Smooth muscle cell (in vitro differentiated cells): ENCODE measurements at regions not wholly inside any gene's neighbourhood (a gene's known extent, or its start where the extent isn't known, plus 50 kb on each side); places are given as distances from the start of the nearest gene placed in this dataset.

Source experiments
- DNase-seq: peaks from one replicate; lab custom pipeline; 2025; ENCODE audit not compliant: unreplicated experiment; lab: John Stamatoyannopoulos, UW
- H2AFZ ChIP-seq: fragments of 200-600 bp; sonication (generic); 2 replicates; pipeline ENCODE4 v1.6.0; 2016; ENCODE audit warnings: antibody characterized with exemption, low read depth, mild to moderate bottlenecking
- H3F3A ChIP-seq: fragments of 200-600 bp; sonication (generic); 2 replicates; pipeline ENCODE4 v1.6.0; 2017; ENCODE audit warnings: antibody characterized with exemption, low read depth
- H3K27ac ChIP-seq: fragments of 200-600 bp; sonication (generic); 2 replicates; pipeline ENCODE4 v1.5.1; 2016; ENCODE audit warnings: low read depth, mild to moderate bottlenecking
- H3K27me3 ChIP-seq: fragments of 200-600 bp; sonication (generic); 2 replicates; pipeline ENCODE4 v1.6.1; 2016; ENCODE audit warnings: low read depth, mild to moderate bottlenecking
- H3K36me3 ChIP-seq: fragments of 200-600 bp; sonication (generic); 2 replicates; pipeline ENCODE4 v1.5.1; 2016; ENCODE audit warnings: low read depth
- H3K4me1 ChIP-seq: fragments of 200-600 bp; sonication (generic); 2 replicates; pipeline ENCODE4 v1.5.1; 2016; ENCODE audit warnings: low read depth
- H3K4me2 ChIP-seq: fragments of 200-600 bp; sonication (generic); 2 replicates; pipeline ENCODE4 v1.6.0; 2016; ENCODE audit warnings: mild to moderate bottlenecking
- H3K4me3 ChIP-seq: fragments of 200-600 bp; sonication (generic); 2 replicates; pipeline ENCODE4 v1.5.1; 2016; ENCODE audit warnings: mild to moderate bottlenecking
- H3K79me2 ChIP-seq: fragments of 200-600 bp; sonication (generic); 2 replicates; pipeline ENCODE4 v1.6.0; 2016; ENCODE audit warnings: low read depth, mild to moderate bottlenecking
- H3K9ac ChIP-seq: fragments of 200-600 bp; sonication (generic); 2 replicates; pipeline ENCODE4 v1.6.0; 2016; ENCODE audit warnings: low read depth
- H3K9me3 ChIP-seq: fragments of 200-600 bp; sonication (generic); replicated peaks from 2 replicates; pipeline ENCODE4 v1.5.1; 2016; ENCODE audit warnings: low read depth
- H4K20me1 ChIP-seq: fragments of 200-600 bp; sonication (generic); 2 replicates; pipeline ENCODE4 v1.6.0; 2016; ENCODE audit warnings: low read depth
- WGBS: methylation state at CpG from one replicate; pipeline ENCODE4 v1.1.7; 2016; ENCODE audit warnings: low lambda C conversion rate; 5-methylcytosine and 5-hydroxymethylcytosine counted together
- TF ChIP-seq, protein P1 (sequence below): fragments of 200-600 bp; sonication (generic); IDR thresholded peaks from 2 replicates; pipeline ENCODE4 v1.5.1; 2017; ENCODE audit warnings: borderline replicate concordance, mild to moderate bottlenecking, antibody characterized with exemption; ENCODE audit not compliant: insufficient read depth, poor library complexity, severe bottlenecking

DNA sequence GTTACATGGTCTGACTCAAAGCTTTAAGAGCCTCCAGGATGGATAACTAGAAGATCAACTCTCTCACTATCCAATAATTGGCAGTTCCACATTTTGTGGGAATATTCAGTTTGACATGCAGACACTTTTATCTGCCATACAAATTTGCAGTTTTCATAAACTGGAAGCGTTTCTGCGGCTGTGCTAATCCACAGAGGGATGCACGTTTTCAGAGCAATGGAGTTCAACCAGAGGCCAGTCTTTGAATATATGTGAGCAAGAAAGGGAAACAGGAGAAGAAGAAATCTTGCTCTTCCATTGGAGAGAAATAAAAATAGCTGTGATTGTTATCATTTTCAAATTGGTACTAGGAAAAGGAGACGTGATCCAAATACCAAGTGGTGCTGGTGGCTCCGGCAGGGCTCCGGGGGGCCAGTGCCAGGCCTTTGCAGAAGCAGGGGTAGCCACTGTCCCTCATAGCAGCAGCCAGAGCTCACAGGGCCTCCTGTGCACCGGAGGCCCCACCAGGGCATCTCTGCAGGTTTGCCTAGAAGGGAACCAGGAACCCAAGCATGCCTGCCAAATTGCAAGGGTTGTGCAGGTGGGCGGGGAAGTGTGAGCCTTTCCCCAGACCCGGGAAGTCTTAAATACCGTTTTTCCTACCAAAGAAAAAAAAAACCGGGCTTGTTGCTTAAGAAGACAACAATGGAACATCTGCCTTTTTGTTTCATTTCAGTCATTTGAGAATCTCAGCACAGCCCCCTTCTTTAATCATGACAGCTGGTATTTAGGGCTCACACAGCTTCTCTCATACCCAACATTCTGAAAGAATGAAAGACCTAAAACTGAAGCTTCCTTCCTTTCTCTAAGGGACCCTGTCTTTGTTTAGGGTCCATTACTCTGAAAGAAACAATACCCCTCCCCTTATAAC is 791.1 kb upstream of the SOX11 start:
- Histone ChIP-seq H3K27ac (no peak overlapping the region), H2AFZ (no peak overlapping the region)

DNA sequence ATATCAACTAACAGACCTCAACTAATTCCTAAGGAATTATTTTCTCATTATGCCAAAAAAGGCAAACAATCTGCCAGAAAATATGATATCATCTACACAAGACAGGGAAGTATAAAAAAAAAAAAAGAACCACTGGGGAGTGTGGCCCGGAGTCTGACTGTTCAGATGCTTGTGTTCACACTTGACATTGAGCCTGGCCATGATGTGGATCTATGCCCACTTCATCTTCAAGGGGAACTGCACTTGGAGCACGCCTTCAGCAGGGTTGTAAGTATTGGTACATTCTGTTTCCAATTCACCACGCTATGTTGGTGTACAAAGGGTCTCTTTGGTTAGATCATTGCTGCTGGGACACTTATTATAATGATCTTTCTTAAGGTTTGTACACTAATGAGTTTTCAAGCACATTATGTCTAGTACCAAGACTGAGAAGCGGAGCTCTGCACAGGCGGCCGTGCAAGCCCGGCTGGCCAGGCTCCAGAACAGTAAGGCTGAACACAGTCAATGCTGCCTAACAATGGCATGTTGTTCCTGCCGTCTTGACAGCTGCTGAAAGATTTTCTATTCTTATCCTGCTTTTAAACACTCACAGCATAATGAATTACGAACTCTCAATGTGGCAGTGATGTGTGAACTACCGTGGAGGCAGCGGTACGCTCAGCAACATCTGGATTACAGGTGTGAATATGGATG is 788.4 kb upstream of the SOX11 start:
- H3K36me3 ChIP-seq, result no peaks in the 10 kb centered on the region
- H3K4me2 ChIP-seq, result no peak overlapping the region
- 82% methylated on average over 12 of the region's 12 CpGs for WGBS
- H3K79me2 ChIP-seq, result no peaks in the 10 kb centered on the region
- H2AFZ ChIP-seq, result no peak overlapping the region
- no peaks in the 10 kb centered on the region for H3K9me3 ChIP-seq
- H3K27me3 ChIP-seq, result no peaks in the 10 kb centered on the region
- H4K20me1 ChIP-seq, result no peaks in the 10 kb centered on the region
- no peak overlapping the region for H3K4me3 ChIP-seq
- TF ChIP-seq, protein P1, sequence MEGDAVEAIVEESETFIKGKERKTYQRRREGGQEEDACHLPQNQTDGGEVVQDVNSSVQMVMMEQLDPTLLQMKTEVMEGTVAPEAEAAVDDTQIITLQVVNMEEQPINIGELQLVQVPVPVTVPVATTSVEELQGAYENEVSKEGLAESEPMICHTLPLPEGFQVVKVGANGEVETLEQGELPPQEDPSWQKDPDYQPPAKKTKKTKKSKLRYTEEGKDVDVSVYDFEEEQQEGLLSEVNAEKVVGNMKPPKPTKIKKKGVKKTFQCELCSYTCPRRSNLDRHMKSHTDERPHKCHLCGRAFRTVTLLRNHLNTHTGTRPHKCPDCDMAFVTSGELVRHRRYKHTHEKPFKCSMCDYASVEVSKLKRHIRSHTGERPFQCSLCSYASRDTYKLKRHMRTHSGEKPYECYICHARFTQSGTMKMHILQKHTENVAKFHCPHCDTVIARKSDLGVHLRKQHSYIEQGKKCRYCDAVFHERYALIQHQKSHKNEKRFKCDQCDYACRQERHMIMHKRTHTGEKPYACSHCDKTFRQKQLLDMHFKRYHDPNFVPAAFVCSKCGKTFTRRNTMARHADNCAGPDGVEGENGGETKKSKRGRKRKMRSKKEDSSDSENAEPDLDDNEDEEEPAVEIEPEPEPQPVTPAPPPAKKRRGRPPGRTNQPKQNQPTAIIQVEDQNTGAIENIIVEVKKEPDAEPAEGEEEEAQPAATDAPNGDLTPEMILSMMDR, result no peak
- no peak overlapping the region for H3K9ac ChIP-seq
- no peak for DNase-seq
- no peak overlapping the region for H3K27ac ChIP-seq
- H3F3A ChIP-seq, result no peaks in the 10 kb centered on the region
- H3K4me1 ChIP-seq, result peaks cover 8% of the 10 kb centered on the region

More for the DNA sequence above, 791.1 kb upstream of the SOX11 start:
- Histone ChIP-seq H3K79me2 (no peaks in the 10 kb centered on the region), H3K9me3 (no peaks in the 10 kb centered on the region), H3K36me3 (no peaks in the 10 kb centered on the region), H3F3A (no peaks in the 10 kb centered on the region), H3K4me2 (no peak overlapping the region), H3K9ac (no peak overlapping the region), H3K4me1 (peaks cover 8% of the 10 kb centered on the region), H4K20me1 (no peaks in the 10 kb centered on the region), H3K27me3 (no peaks in the 10 kb centered on the region), H3K4me3 (no peak overlapping the region)
- 87% methylated on average over 11 of the region's 11 CpGs for WGBS
- DNase-seq, result no peak
- TF ChIP-seq, protein P1, result no peak

DNA sequence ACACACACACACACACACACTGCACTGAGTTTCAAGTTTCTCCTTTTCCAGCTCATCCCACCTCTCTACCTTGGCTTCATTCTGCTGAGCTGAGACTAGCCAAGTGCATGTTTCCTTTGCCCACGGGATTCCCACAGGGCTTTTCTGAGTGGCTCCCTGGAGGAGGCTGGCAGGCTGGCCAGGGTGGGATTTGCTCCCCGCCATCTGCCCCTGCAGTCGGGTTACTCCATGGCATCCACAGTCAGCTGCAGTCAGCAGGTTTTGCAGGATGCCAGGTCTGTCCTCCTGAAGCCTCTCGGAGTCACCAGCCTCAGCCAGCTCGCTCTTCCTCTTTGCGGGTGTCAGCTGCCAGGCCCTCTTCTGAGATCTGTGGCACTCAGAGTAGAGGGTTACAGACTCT is 783.7 kb upstream of the SOX11 start:
- H4K20me1 ChIP-seq, result no peaks in the 10 kb centered on the region
- H3K27me3 ChIP-seq, result no peaks in the 10 kb centered on the region
- no peaks in the 10 kb centered on the region for H3K79me2 ChIP-seq
- no peak overlapping the region for H3K4me3 ChIP-seq
- 94% methylated on average over 6 of the region's 6 CpGs for WGBS
- no peak overlapping the region for H3K9ac ChIP-seq
- no peaks in the 10 kb centered on the region for H3K4me1 ChIP-seq
- no peak for DNase-seq
- H3K4me2 ChIP-seq, result no peak overlapping the region
- no peak overlapping the region for H3K27ac ChIP-seq
- TF ChIP-seq, protein P1, result no peak
- no peaks in the 10 kb centered on the region for H3K9me3 ChIP-seq
- no peaks in the 10 kb centered on the region for H3K36me3 ChIP-seq
- no peaks in the 10 kb centered on the region for H3F3A ChIP-seq
- H2AFZ ChIP-seq, result no peak overlapping the region
